GM18517 (cell line): ENCODE measurements at regions not wholly inside any gene's neighbourhood (a gene's known extent, or its start where the extent isn't known, plus 50 kb on each side); places are given as distances from the start of the nearest gene placed in this dataset.

Experiments used
- ATAC-seq: cut with Tn5 transposase; IDR thresholded peaks from one replicate; pipeline ENCODE4 v1.9.1; 2021; ENCODE audit warnings: mild to moderate bottlenecking, moderate library complexity; ENCODE audit not compliant: unreplicated experiment

- no peak for ATAC-seq
Observed at GRCh38 chr4:151953312-151953711, 192.5 kb upstream of the GATB start.

- no peak for ATAC-seq
Observed at GRCh38 chr4:151952711-151953254, 192.0 kb upstream of the GATB start.

- no peak for ATAC-seq
Observed at GRCh38 chr4:151952137-151952536, 191.3 kb upstream of the GATB start.

- ATAC-seq, result no peak
Observed at GRCh38 chr4:151951671-151952050, 190.9 kb upstream of the GATB start.

GRCh38 chr4:151950993-151951670, 190.3 kb upstream of the GATB start:
- ATAC-seq, result no peak

- ATAC-seq, result no peak
Observed at GRCh38 chr4:151948351-151949016, 187.7 kb upstream of the GATB start.

- ATAC-seq, result no peak
Observed at GRCh38 chr4:151946718-151947117, 185.9 kb upstream of the GATB start.

GRCh38 chr4:151942971-151943370, 182.2 kb upstream of the GATB start:
- ATAC-seq, result no peak

GRCh38 chr4:151940926-151941617, 180.3 kb upstream of the GATB start:
- ATAC-seq, result no peak

- no peak for ATAC-seq
Observed at GRCh38 chr4:151940291-151940690, 179.5 kb upstream of the GATB start.

GRCh38 chr4:151939670-151940069, 178.9 kb upstream of the GATB start:
- no peak for ATAC-seq

GRCh38 chr4:151935411-151935810, 174.6 kb upstream of the GATB start:
- ATAC-seq, result no peak

GRCh38 chr4:151934766-151935165, 174.0 kb upstream of the GATB start:
- ATAC-seq, result no peak

- ATAC-seq, result no peak
Observed at GRCh38 chr4:151933122-151933827, 172.5 kb upstream of the GATB start.

- no peak for ATAC-seq
Observed at GRCh38 chr4:151931563-151931962, 170.8 kb upstream of the GATB start.

GRCh38 chr4:151930372-151930771, 169.6 kb upstream of the GATB start:
- ATAC-seq, result no peak

- ATAC-seq, result no peak
Observed at GRCh38 chr4:151928112-151928511, 167.3 kb upstream of the GATB start.

- ATAC-seq, result no peak
Observed at GRCh38 chr4:151922811-151923210, 162.0 kb upstream of the GATB start.

- ATAC-seq, result no peak
Observed at GRCh38 chr4:151922306-151922705, 161.5 kb upstream of the GATB start.

GRCh38 chr4:151921811-151922210, 161.0 kb upstream of the GATB start:
- ATAC-seq, result no peak

GRCh38 chr4:151921386-151921785, 160.6 kb upstream of the GATB start:
- no peak for ATAC-seq
